Activated CD4-positive, alpha-beta T cell treated with anti-CD3 and anti-CD28 coated beads, Interleukin-2, amount 50 U/mL, for 4 hours (primary cell): ENCODE measurements at regions not wholly inside any gene's neighbourhood (a gene's known extent, or its start where the extent isn't known, plus 50 kb on each side); places are given as distances from the start of the nearest gene placed in this dataset.

Experiments used
- DNase-seq, 2 experiments: peaks; one replicate each; pipeline ENCODE4 v3.0.0-alpha.2; 2020

- DNase-seq: no peak
These were observed 70.7 kb downstream of the C16orf95 start for GRCh38 chr16:87246269-87247065.

- no peak for DNase-seq
These were observed 68.5 kb downstream of the C16orf95 start for GRCh38 chr16:87248714-87249113.

DNA sequence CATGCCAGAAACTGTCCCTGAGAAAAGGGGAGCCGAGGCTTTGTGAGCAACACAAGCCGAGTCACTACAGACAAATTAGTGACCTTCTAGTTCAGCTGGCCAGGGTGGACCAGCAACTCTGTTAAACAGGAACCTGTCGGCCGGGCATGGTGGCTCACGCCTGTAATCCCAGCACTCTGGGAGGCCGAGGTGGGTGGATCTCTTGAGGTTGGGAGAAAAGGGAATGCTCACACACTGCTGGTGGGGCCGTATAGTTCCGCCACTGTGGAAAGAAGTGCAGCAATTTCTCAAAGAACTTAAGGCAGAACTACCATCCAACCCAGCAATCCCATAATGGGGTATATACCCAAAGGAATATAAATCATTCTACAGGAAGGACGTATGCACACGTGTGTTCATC lies 67.8 kb downstream of the C16orf95 start:
- DNase-seq: no peak

DNA sequence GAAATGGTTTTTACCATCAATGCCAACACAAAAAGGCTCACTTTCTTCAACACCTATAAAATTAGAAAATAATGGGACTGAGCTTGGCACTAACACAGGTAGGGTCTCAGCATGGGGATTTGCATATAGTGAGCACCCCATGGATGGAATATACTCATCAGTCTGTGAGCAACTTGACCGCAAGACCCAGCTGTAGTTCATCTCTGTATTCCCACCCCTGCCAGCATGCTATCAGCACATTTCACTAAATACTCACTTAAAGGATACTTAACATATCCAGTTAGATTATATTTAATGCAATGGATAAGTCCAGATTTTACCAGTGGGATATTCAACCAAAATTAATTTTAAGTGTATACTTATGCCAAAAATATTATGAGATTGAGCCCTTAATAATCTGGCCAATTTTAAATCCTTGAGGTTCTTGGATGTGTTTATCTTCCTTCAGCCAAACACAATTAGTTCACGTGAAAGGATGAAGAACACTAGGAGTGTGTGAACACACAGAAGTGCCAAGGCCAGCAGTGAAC lies 66.7 kb downstream of the C16orf95 start:
- DNase-seq: no peak

DNA sequence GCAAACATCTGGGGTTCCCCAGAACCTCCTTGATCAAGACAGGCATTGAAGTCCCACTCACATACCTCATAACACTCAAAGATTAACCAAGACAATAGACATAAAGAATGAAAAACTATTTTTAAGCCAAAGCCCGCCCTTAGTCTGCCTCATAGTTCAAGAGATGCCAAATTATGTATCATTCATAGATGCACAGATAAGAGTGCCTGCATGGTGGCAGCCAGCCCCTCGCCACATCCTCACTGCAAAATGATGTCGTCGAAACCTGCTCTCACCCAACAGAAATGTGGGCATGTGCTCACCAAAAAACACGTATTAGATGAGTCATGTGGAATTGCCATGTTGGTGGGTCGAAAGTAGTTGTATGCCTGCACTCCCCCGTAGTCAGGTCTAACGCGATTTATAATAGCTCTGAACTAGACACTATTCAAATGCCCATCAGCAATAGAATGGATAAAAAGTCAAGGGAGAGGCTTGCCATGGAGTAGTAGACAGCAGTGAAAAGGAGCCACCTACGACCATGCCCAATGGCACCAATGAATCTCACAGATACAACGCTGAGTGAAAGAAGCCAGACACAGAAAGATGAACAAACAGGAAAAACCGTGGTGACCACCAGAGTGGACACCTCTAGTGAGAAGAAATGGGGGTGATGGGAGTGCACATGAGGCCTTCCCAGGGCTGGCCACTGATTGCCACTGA lies 64.8 kb downstream of the C16orf95 start:
- DNase-seq: no peak
